ENCODE measurements at regions not wholly inside any gene's neighbourhood (a gene's known extent, or its start where the extent isn't known, plus 50 kb on each side); places are given as distances from the start of the nearest gene placed in this dataset.

DNA sequence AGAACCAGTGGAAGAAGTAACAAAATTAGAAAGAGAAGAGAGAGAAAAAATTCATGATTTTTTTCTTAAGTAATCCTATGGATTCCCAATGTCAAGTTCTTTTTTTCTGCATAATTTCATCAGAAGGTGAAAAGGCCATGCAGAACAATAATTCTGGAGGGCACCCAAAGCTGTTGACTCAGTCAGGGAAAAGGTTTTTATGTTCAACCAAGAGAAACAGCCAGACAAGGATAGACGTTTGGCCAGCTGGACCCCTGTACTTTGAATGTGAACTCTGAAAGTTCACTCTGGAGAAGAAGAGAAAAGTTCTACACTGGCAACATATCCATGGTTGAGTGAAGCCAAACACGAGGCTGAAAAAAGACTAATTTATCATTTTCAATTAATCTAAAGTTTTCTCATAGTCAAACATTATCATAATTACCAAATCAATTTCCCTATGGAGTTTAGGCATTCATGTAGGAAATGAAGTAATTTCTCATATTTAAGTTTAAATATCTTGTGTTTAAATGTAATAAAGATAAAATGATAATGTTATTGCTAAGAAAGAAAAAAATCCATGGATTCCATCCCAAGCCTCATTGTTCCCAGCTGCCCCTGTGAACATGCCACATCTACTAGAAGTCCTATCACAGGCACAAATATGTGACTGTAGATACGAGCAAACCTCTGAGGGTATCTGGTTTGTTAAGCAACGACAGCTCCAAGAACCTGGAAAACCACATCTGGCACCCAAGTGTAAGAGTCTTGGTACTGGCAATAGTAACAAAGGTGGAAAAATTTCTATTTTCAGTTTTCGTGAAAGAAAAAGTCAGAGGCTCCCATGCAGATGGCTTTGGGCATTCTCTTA, 742.7 kb upstream of the ACVR2A start:
- no peaks in the 10 kb centered on the region for H3K27me3 ChIP-seq (ENCODE audit: low read length)
- ATAC-seq (no peak), DNase-seq (no peak)
- TF ChIP-seq EZH2 (IDR thresholded peaks at IDR 0.05; ENCODE audit: low read length, unreplicated experiment) (no peak), EZH2phosphoT487 (IDR thresholded peaks at IDR 0.05; ENCODE audit: borderline replicate concordance, low read length) (no peak)
- TF ChIP-seq, protein P1, sequence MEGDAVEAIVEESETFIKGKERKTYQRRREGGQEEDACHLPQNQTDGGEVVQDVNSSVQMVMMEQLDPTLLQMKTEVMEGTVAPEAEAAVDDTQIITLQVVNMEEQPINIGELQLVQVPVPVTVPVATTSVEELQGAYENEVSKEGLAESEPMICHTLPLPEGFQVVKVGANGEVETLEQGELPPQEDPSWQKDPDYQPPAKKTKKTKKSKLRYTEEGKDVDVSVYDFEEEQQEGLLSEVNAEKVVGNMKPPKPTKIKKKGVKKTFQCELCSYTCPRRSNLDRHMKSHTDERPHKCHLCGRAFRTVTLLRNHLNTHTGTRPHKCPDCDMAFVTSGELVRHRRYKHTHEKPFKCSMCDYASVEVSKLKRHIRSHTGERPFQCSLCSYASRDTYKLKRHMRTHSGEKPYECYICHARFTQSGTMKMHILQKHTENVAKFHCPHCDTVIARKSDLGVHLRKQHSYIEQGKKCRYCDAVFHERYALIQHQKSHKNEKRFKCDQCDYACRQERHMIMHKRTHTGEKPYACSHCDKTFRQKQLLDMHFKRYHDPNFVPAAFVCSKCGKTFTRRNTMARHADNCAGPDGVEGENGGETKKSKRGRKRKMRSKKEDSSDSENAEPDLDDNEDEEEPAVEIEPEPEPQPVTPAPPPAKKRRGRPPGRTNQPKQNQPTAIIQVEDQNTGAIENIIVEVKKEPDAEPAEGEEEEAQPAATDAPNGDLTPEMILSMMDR (conservative IDR thresholded peaks at IDR 0.05; ENCODE audit: low read depth, low read length): no peak
- ChIA-PET CTCF (no interaction called here), POLR2A (ENCODE audit: unreplicated experiment) (no interaction called here)
- H3F3A ChIP-seq (ENCODE audit: low read length, unreplicated experiment): no peaks in the 10 kb centered on the region
- no peak overlapping the region for H3K4me2 ChIP-seq (ENCODE audit: low read length)
- H3K4me1 ChIP-seq (ENCODE audit: insufficient read depth, low read length): peaks cover 15% of the 10 kb centered on the region; the same call in 1 of the 2 replicates
- no peak overlapping the region for H3K27ac ChIP-seq (ENCODE audit: low read length)
- no TSS peak for BruUV-seq (replicated peaks)
- no peak overlapping the region for H3K9ac ChIP-seq (ENCODE audit: low read length)
- H3K4me3 ChIP-seq (ENCODE audit: low read length): no peak overlapping the region
- no peaks in the 10 kb centered on the region for H4K20me1 ChIP-seq (ENCODE audit: low read length)
- H3K9me3 ChIP-seq (ENCODE audit: low read length): no peaks in the 10 kb centered on the region
- no peaks in the 10 kb centered on the region for H3K79me2 ChIP-seq (ENCODE audit: low read length)
- no peak overlapping the region for H2AFZ ChIP-seq (ENCODE audit: low read length)
- no peaks in the 10 kb centered on the region for H3K9me2 ChIP-seq (replicated peaks; ENCODE audit: low read length)
- H3K36me3 ChIP-seq (ENCODE audit: low read depth, low read length): no peaks in the 10 kb centered on the region
- intact Hi-C loops (cut with micrococcal nuclease): no loop called here

GRCh38 chr2:147100406-147101035, 744.3 kb upstream of the ACVR2A start:
- Histone ChIP-seq H3K4me3 (ENCODE audit: low read length) (no peak overlapping the region), H2AFZ (ENCODE audit: low read length) (no peak overlapping the region), H3K9me2 (replicated peaks; ENCODE audit: low read length) (no peaks in the 10 kb centered on the region), H3K9me3 (ENCODE audit: low read length) (no peaks in the 10 kb centered on the region), H3K36me3 (ENCODE audit: low read depth, low read length) (no peaks in the 10 kb centered on the region), H3K4me1 (ENCODE audit: insufficient read depth, low read length) (peaks cover 15% of the 10 kb centered on the region; the same call in 1 of the 2 replicates), H3K79me2 (ENCODE audit: low read length) (no peaks in the 10 kb centered on the region), H3K4me2 (ENCODE audit: low read length) (no peak overlapping the region), H3F3A (ENCODE audit: low read length, unreplicated experiment) (no peaks in the 10 kb centered on the region), H3K27me3 (ENCODE audit: low read length) (no peaks in the 10 kb centered on the region), H3K27ac (ENCODE audit: low read length) (no peak overlapping the region), H4K20me1 (ENCODE audit: low read length) (no peaks in the 10 kb centered on the region), H3K9ac (ENCODE audit: low read length) (no peak overlapping the region)
- TF ChIP-seq EZH2 (IDR thresholded peaks at IDR 0.05; ENCODE audit: low read length, unreplicated experiment) (no peak), EZH2phosphoT487 (IDR thresholded peaks at IDR 0.05; ENCODE audit: borderline replicate concordance, low read length) (no peak)
- TF ChIP-seq, protein P1 (conservative IDR thresholded peaks at IDR 0.05; ENCODE audit: low read depth, low read length): no peak
- intact Hi-C loops (cut with micrococcal nuclease): no loop called here
- BruUV-seq (replicated peaks): no TSS peak
- DNase-seq (peak; percentile 14), ATAC-seq (no peak)
- ChIA-PET CTCF (no interaction called here), POLR2A (ENCODE audit: unreplicated experiment) (no interaction called here)

DNA sequence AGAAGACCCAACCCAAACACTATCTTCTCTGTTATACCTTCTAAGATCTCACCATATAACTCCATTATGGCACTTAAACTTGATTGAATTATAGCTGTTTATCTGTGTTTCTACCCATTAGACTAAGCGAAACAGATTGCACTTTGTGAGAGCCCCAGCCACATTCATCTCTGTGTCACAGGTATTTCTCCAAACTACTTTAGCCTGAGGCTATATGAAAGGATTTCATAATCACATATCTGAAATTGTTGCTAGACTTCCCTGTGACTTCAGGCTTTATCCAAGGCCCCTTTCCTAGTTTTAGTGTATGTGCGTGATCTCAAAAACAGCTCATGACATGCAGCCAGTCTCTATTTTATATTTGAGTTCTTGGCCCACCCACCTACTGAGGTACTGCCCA, 745.0 kb upstream of the ACVR2A start:
- Histone ChIP-seq H3K27me3 (ENCODE audit: low read length) (no peaks in the 10 kb centered on the region), H3K27ac (ENCODE audit: low read length) (no peak overlapping the region), H3K36me3 (ENCODE audit: low read depth, low read length) (no peaks in the 10 kb centered on the region), H3K4me1 (ENCODE audit: insufficient read depth, low read length) (peaks cover 15% of the 10 kb centered on the region; the same call in 1 of the 2 replicates), H4K20me1 (ENCODE audit: low read length) (no peaks in the 10 kb centered on the region), H3K4me2 (ENCODE audit: low read length) (no peak overlapping the region), H3K9ac (ENCODE audit: low read length) (no peak overlapping the region), H2AFZ (ENCODE audit: low read length) (no peak overlapping the region), H3K9me2 (replicated peaks; ENCODE audit: low read length) (no peaks in the 10 kb centered on the region), H3K79me2 (ENCODE audit: low read length) (no peaks in the 10 kb centered on the region), H3K9me3 (ENCODE audit: low read length) (no peaks in the 10 kb centered on the region), H3F3A (ENCODE audit: low read length, unreplicated experiment) (no peaks in the 10 kb centered on the region), H3K4me3 (ENCODE audit: low read length) (no peak overlapping the region)
- no peak for ATAC-seq
- peak; percentile 81 for DNase-seq
- intact Hi-C loops (cut with micrococcal nuclease): no loop called here
- ChIA-PET POLR2A (ENCODE audit: unreplicated experiment) (no interaction called here), CTCF (no interaction called here)
- TF ChIP-seq, protein P1 (conservative IDR thresholded peaks at IDR 0.05; ENCODE audit: low read depth, low read length): no peak
- TF ChIP-seq EZH2 (IDR thresholded peaks at IDR 0.05; ENCODE audit: low read length, unreplicated experiment) (no peak), EZH2phosphoT487 (IDR thresholded peaks at IDR 0.05; ENCODE audit: borderline replicate concordance, low read length) (no peak)
- BruUV-seq (replicated peaks): no TSS peak

All from PC-3 (cell line).